GM12891 (cell line): ENCODE measurements at regions not wholly inside any gene's neighbourhood (a gene's known extent, or its start where the extent isn't known, plus 50 kb on each side); places are given as distances from the start of the nearest gene placed in this dataset.

ENCODE experiments used
- PAX5 ChIP-seq: IDR thresholded peaks from 2 replicates; pipeline ENCODE4 v1.6.1; 2011; ENCODE audit warnings: low read length, moderate library complexity, mild to moderate bottlenecking; ENCODE audit not compliant: insufficient read depth, severe bottlenecking
- POLR2A ChIP-seq: IDR thresholded peaks from 2 replicates; pipeline ENCODE4 v1.6.1; 2011; ENCODE audit warnings: low read depth, low read length, control low read depth
- POLR2AphosphoS5 ChIP-seq: IDR thresholded peaks from 2 replicates; pipeline ENCODE4 v1.6.1; 2011; ENCODE audit warnings: low read depth, low read length, control low read depth
- POU2F2 ChIP-seq: IDR thresholded peaks from 2 replicates; pipeline ENCODE4 v1.6.1; 2011; ENCODE audit warnings: low read depth, mild to moderate bottlenecking, control low read depth, low read length, moderate library complexity
- SPI1 ChIP-seq: IDR thresholded peaks from 2 replicates; pipeline ENCODE4 v1.6.1; 2011; ENCODE audit warnings: low read depth, low read length, control low read depth
- TAF1 ChIP-seq: IDR thresholded peaks from 2 replicates; pipeline ENCODE4 v1.6.1; 2011; ENCODE audit warnings: low read depth, low read length, control low read depth

GRCh38 chr6:44625996-44626395 is 238.5 kb downstream of the CDC5L start:
- TF ChIP-seq POLR2A = no peak
- TF ChIP-seq SPI1 = no peak
- no peak for TF ChIP-seq POLR2AphosphoS5
- no peak for TF ChIP-seq TAF1
- TF ChIP-seq POU2F2 = no peak
- no peak for TF ChIP-seq PAX5
